ENCODE measurements at regions not wholly inside any gene's neighbourhood (a gene's known extent, or its start where the extent isn't known, plus 50 kb on each side); places are given as distances from the start of the nearest gene placed in this dataset.

GRCh38 chr11:81869351-81870065 lies 864.2 kb downstream of the FAM181B start:
- peaks cover 32% of the 10 kb centered on the region for H3K27me3 Mint-ChIP-seq (ENCODE audit: low read depth)
- no peaks in the 10 kb centered on the region for H3K4me1 Mint-ChIP-seq
- H3K27ac Mint-ChIP-seq (ENCODE audit: unreplicated experiment), result no peak overlapping the region
- H3K9me3 Mint-ChIP-seq, result no peaks in the 10 kb centered on the region
- no peaks in the 10 kb centered on the region for H3K36me3 Mint-ChIP-seq (ENCODE audit: low read depth)
- no peak overlapping the region for H3K4me3 Mint-ChIP-seq
- DNase-seq (ENCODE audit: low read depth, low spot score), result no peak
- TF ChIP-seq CTCF (conservative IDR thresholded peaks at IDR 0.05), result no peak

- H3K36me3 Mint-ChIP-seq (ENCODE audit: low read depth), result no peaks in the 10 kb centered on the region
- no peak overlapping the region for H3K4me3 Mint-ChIP-seq
- no peak overlapping the region for H3K27ac Mint-ChIP-seq (ENCODE audit: unreplicated experiment)
- no peaks in the 10 kb centered on the region for H3K9me3 Mint-ChIP-seq
- no peak for TF ChIP-seq CTCF (conservative IDR thresholded peaks at IDR 0.05)
- peaks cover 24% of the 10 kb centered on the region for H3K27me3 Mint-ChIP-seq (ENCODE audit: low read depth)
- no peak for DNase-seq (ENCODE audit: low read depth, low spot score)
- H3K4me1 Mint-ChIP-seq, result no peaks in the 10 kb centered on the region
Measured at GRCh38 chr11:81866896-81867295, 866.8 kb downstream of the FAM181B start.

- TF ChIP-seq CTCF (conservative IDR thresholded peaks at IDR 0.05), result no peak
- DNase-seq (ENCODE audit: low read depth, low spot score), result no peak
- Mint-ChIP-seq H3K27ac (ENCODE audit: unreplicated experiment) (no peak overlapping the region), H3K4me3 (no peak overlapping the region), H3K4me1 (no peaks in the 10 kb centered on the region), H3K9me3 (no peaks in the 10 kb centered on the region), H3K27me3 (ENCODE audit: low read depth) (peaks cover 13% of the 10 kb centered on the region), H3K36me3 (ENCODE audit: low read depth) (no peaks in the 10 kb centered on the region)
Measured at GRCh38 chr11:81857386-81857785, 876.3 kb downstream of the FAM181B start.

GRCh38 chr11:81853791-81854190 lies 879.9 kb downstream of the FAM181B start:
- peaks cover 10% of the 10 kb centered on the region for H3K27me3 Mint-ChIP-seq (ENCODE audit: low read depth)

GRCh38 chr11:81852896-81853295 lies 880.8 kb downstream of the FAM181B start:
- no peak for TF ChIP-seq CTCF (conservative IDR thresholded peaks at IDR 0.05)
- Mint-ChIP-seq H3K9me3 (no peaks in the 10 kb centered on the region), H3K4me1 (no peaks in the 10 kb centered on the region), H3K27me3 (ENCODE audit: low read depth) (peaks cover 10% of the 10 kb centered on the region), H3K27ac (ENCODE audit: unreplicated experiment) (no peak overlapping the region), H3K36me3 (ENCODE audit: low read depth) (no peaks in the 10 kb centered on the region), H3K4me3 (no peak overlapping the region)
- DNase-seq (ENCODE audit: low read depth, low spot score), result no peak

More at GRCh38 chr11:81853791-81854190, 879.9 kb downstream of the FAM181B start:
- no peak for TF ChIP-seq CTCF (conservative IDR thresholded peaks at IDR 0.05)
- no peak for DNase-seq (ENCODE audit: low read depth, low spot score)
- H3K36me3 Mint-ChIP-seq (ENCODE audit: low read depth), result no peaks in the 10 kb centered on the region
- H3K4me3 Mint-ChIP-seq, result no peak overlapping the region
- H3K9me3 Mint-ChIP-seq, result no peaks in the 10 kb centered on the region
- H3K4me1 Mint-ChIP-seq, result no peaks in the 10 kb centered on the region
- no peak overlapping the region for H3K27ac Mint-ChIP-seq (ENCODE audit: unreplicated experiment)

Data from neural crest cell (in vitro differentiated cells).